ENCODE measurements at regions not wholly inside any gene's neighbourhood (a gene's known extent, or its start where the extent isn't known, plus 50 kb on each side); places are given as distances from the start of the nearest gene placed in this dataset.

- Histone ChIP-seq H3K27me3 (no peaks in the 10 kb centered on the region), H3K36me3 (no peaks in the 10 kb centered on the region), H3K4me1 (peaks cover 0 to 51% (median 5%) of the 10 kb centered on the region in 4 donors), H3K27ac (peak overlapping the region; percentile 11 to 93 (median 75)), H3K9me3 (no peaks in the 10 kb centered on the region), H3K4me3 (no peak overlapping the region)
- peak in 1 of 3 donors; percentile 79 for DNase-seq
- TF ChIP-seq, protein P1, sequence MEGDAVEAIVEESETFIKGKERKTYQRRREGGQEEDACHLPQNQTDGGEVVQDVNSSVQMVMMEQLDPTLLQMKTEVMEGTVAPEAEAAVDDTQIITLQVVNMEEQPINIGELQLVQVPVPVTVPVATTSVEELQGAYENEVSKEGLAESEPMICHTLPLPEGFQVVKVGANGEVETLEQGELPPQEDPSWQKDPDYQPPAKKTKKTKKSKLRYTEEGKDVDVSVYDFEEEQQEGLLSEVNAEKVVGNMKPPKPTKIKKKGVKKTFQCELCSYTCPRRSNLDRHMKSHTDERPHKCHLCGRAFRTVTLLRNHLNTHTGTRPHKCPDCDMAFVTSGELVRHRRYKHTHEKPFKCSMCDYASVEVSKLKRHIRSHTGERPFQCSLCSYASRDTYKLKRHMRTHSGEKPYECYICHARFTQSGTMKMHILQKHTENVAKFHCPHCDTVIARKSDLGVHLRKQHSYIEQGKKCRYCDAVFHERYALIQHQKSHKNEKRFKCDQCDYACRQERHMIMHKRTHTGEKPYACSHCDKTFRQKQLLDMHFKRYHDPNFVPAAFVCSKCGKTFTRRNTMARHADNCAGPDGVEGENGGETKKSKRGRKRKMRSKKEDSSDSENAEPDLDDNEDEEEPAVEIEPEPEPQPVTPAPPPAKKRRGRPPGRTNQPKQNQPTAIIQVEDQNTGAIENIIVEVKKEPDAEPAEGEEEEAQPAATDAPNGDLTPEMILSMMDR (IDR thresholded peaks at IDR 0.05): peak in 3 of 6 experiments; percentile 6 to 40 (median 22)
- no peak for TF ChIP-seq POLR2A (IDR thresholded peaks at IDR 0.05)
Observed at GRCh38 chr1:234538062-234538731, 59.2 kb upstream of the TARBP1 start.

DNA sequence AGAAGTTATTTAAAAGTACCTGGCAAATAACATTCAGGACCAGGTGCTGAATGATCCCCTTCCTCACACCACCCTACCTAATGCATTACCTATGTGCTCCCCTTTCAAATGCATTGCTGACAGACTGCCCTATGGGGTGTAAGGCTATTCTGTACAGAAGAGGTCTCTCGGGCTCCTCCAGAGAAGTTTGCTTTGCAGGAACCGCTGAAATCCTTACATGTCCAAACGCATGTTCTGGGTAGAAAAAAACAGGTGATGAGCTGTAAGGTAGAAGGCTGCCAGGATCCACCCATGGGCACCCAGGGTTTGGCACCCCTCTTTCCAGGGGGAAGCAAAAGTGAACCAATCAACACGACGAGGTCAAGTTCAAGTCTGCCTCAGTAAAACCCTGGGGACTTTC is 58.3 kb upstream of the TARBP1 start:
- Histone ChIP-seq H3K9me3 (no peaks in the 10 kb centered on the region), H3K4me3 (no peak overlapping the region), H3K4me1 (peaks cover 0 to 57% (median 5%) of the 10 kb centered on the region in 4 donors), H3K27ac (peak overlapping the region; percentile 60 to 93 (median 75)), H3K27me3 (no peaks in the 10 kb centered on the region), H3K36me3 (no peaks in the 10 kb centered on the region)
- TF ChIP-seq POLR2A (IDR thresholded peaks at IDR 0.05): no peak
- TF ChIP-seq, protein P1 (IDR thresholded peaks at IDR 0.05): no peak
- peak in 2 of 3 donors; percentile 10 for DNase-seq

- H3K36me3 ChIP-seq: no peaks in the 10 kb centered on the region
- H3K4me1 ChIP-seq: peaks cover 0 to 61% (median 5%) of the 10 kb centered on the region in 4 donors
- DNase-seq: peak in 1 of 3 donors; percentile 18
- no peaks in the 10 kb centered on the region for H3K27me3 ChIP-seq
- H3K9me3 ChIP-seq: no peaks in the 10 kb centered on the region
- H3K4me3 ChIP-seq: no peak overlapping the region
- TF ChIP-seq POLR2A (IDR thresholded peaks at IDR 0.05): no peak
- TF ChIP-seq, protein P1 (IDR thresholded peaks at IDR 0.05): no peak
- peak overlapping the region; percentile 60 to 93 (median 75) for H3K27ac ChIP-seq
Observed at GRCh38 chr1:234536741-234537140, 57.8 kb upstream of the TARBP1 start.

DNA sequence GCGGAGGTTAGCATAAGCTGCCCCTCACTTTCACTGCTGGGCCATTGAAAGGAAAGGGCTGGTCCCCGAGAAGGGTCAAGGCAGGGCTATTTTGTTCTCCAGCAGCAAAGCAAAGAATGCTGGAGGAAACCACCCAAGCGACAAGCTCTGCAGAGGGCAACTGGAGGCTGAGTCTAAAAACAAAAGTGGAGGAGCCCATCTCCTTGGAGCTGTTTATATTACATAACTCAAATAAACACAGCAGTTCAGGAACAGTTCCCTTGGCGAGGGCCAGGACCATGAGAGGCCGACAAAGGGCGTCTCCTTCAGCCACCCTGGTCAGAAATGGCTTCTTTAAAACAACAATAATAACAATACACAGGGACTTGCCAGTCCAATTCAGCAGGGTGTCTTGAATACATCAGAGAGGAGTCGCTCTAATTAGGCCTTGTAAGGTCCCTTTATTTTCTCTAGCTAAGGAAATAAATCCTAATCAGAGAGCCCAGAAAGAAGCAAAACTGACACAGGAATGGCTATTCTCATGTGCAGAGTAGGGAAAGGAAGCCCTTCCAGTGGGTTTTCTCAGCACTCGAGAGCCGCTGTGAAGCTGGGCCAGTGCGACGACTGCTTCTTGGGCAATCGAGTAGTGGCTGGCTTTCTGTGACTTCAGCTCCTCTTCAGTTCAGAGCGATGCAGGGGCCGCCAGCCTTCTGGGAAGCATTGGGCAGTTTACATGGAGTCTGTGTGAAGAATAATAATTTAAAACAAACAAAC is 57.0 kb upstream of the TARBP1 start:
- no peaks in the 10 kb centered on the region for H3K27me3 ChIP-seq
- no peaks in the 10 kb centered on the region for H3K9me3 ChIP-seq
- DNase-seq: peak in 2 of 3 donors; percentile 45 to 58
- TF ChIP-seq POLR2A (IDR thresholded peaks at IDR 0.05): no peak
- TF ChIP-seq, protein P1 (IDR thresholded peaks at IDR 0.05): no peak
- no peaks in the 10 kb centered on the region for H3K36me3 ChIP-seq
- peaks cover 0 to 61% (median 5%) of the 10 kb centered on the region in 4 donors for H3K4me1 ChIP-seq
- H3K4me3 ChIP-seq: no peak overlapping the region
- peak overlapping the region; percentile 60 to 93 (median 75) for H3K27ac ChIP-seq

GRCh38 chr1:234535218-234535617 is 56.2 kb upstream of the TARBP1 start:
- Histone ChIP-seq H3K4me1 (peaks cover 0 to 61% (median 5%) of the 10 kb centered on the region in 4 donors), H3K27me3 (no peaks in the 10 kb centered on the region), H3K4me3 (no peak overlapping the region), H3K36me3 (no peaks in the 10 kb centered on the region), H3K9me3 (no peaks in the 10 kb centered on the region), H3K27ac (peak overlapping the region; percentile 60 to 93 (median 75))
- no peak for DNase-seq
- no peak for TF ChIP-seq POLR2A (IDR thresholded peaks at IDR 0.05)
- TF ChIP-seq, protein P1 (IDR thresholded peaks at IDR 0.05): no peak
